GM21526 (cell line): ENCODE measurements at regions not wholly inside any gene's neighbourhood (a gene's known extent, or its start where the extent isn't known, plus 50 kb on each side); places are given as distances from the start of the nearest gene placed in this dataset.

ENCODE experiments used
- ATAC-seq: cut with Tn5 transposase; IDR thresholded peaks from one replicate; pipeline ENCODE4 v1.9.1; 2021; ENCODE audit warnings: moderate library complexity; ENCODE audit not compliant: unreplicated experiment, low FRiP score

GRCh38 chr6:19478273-19478672 lies 358.9 kb upstream of the ID4 start:
- no peak for ATAC-seq

- ATAC-seq, result no peak
Observed at GRCh38 chr6:19478992-19479391, 358.2 kb upstream of the ID4 start.

DNA sequence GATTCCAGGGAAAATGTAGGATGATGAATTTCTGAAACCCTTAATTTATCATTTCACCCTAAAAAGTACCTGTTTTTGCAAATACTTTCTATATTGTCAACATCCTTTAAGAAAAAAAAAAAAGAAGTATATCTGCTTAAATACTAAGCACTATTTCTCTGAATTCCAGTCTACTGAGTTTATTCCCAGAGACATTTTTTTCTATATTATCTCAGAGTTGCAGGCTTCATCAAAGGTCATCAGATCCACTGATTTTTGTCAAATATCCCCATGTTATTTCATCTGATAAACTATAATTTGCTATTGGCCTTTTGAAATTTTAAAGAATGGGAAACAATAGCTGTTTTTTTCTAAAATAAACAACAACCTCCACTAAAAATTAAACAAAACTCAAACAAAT lies 357.6 kb upstream of the ID4 start:
- ATAC-seq, result no peak

DNA sequence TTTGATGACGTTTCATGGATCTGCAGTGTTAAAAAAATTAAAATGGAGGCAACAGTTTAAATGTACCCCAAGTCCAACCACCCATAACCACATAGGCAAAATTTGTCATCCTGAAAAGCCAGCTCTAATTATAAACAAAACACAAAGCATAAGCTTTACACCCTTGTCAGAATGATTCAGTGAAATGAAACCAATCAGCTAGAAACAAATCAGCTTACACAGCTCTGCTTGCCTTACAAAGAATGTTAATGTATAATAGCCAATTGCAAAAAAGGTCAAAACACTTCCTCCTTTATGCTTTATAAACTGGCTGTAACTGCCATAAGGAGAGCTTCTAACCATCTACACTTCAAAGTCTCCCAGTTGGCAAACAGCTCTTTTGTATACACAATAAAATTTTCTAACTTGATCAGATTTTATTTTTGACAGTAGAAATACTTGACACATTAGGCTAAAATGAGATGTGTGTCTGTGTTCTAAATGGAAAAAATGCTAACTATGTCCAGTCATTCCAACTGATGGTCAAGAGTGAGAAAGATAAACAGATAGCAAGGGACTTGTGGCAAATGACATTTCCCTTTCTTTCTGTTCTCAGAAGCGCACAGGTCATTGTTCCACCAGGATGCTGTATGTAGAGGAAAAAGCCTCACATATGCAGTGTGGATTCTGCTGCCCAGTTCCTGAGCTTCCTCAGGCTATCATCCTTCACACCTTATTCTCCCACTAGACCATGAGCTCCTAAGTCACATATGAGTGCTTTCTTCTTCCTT lies 344.3 kb upstream of the ID4 start:
- no peak for ATAC-seq

DNA sequence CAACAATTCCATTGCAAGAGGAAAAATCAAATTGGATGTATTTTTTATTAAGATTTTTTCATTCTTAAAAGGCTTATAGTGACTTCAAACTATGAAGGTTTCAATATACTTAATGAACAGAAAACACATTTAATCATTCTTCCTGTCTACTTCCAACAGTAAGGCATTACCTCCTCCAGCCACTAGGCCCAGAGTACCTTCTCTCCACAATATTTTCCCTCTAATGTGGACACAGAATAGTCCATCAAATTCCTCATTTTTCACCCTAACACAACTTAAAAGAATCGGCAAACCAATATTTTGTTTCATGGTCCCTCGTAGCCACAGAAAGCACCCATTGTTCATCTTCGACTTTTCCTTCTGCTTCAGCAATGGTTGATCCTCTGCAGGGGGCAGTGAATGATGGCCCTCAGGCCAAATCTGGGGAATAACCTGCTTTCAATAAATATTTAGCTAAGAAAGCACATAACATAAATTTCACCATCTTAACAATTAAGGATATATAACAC lies 335.4 kb upstream of the ID4 start:
- ATAC-seq, result no peak

DNA sequence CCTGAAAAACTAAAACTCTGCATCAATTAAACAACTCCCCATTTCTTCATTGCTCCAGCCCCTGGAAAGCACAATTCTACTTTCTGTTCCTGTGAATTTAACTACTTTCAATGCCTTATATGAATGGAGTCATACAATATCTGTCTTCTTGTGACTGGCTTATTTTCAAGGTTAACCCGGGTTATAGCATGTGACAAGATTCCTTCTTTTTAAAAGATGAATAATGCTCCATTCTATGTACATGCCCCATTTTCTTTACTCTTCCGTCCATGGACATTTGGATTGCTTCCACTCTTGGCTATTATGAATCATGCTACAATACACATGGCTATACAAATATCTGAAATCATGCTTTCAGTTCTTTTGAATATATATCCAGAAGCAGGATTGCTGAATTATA lies 334.9 kb upstream of the ID4 start:
- no peak for ATAC-seq

DNA sequence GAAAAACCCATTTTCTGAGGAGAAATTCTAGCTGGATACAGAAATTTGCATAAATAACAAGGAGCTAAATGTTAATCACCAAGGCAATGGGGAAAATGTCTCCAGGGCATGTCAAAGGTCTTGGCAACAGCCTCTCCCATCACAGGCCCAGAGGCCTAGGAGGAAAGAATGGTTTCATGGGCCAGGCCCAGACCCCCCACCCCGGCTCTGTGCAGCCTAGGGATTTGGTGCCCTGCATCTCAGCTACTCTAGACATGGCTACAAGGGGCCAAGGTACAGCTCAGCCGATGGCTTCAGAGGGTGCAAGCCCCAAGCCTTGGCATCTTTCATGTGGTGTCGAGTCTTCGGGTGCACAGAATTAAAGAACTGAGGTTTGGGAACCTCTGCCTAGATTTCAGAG lies 321.2 kb upstream of the ID4 start:
- ATAC-seq, result no peak

- ATAC-seq, result no peak
Observed at GRCh38 chr6:19519941-19520340, 317.2 kb upstream of the ID4 start.

- ATAC-seq, result no peak
Observed at GRCh38 chr6:19524366-19525186, 312.6 kb upstream of the ID4 start.

DNA sequence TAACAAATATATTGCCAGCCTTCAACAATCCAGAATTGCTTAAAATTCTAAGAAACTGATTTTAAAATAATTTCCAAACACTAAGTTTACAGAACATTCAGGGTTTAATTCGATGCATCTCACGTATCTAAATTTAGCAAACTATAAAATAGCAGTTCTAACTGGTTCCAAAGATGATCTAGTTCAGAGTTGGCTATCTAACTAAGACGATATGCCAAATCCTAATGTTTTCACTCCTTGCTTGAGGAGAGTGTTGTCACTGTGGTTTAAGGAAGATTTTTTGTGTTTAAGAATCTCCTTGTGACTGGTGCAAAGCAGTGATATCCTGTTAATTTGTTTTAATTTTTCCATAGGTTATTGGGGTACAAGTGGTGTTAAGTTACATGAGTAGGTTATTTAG lies 311.5 kb upstream of the ID4 start:
- ATAC-seq, result no peak

DNA sequence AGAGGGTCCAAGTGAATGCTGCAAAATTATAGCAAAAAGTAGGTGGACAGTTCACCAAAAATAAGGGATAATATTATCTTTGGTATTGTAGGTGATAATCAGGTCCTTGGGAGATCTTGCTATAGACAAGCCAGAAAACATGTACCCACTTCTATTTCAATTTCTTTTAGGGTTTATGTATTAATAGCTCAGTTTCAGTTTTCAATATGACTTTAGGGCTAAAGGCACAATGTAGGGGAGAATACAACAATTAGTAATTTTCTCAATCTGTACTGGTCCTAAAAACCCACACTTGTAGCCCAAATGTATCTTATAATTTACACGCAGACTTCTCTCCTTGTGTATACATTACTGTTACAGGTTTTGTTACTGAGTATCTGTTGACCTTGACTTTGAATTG lies 307.0 kb upstream of the ID4 start:
- ATAC-seq, result no peak

GRCh38 chr6:19535351-19535750 lies 301.8 kb upstream of the ID4 start:
- ATAC-seq, result no peak

- no peak for ATAC-seq
Observed at GRCh38 chr6:19536838-19537237, 300.3 kb upstream of the ID4 start.

DNA sequence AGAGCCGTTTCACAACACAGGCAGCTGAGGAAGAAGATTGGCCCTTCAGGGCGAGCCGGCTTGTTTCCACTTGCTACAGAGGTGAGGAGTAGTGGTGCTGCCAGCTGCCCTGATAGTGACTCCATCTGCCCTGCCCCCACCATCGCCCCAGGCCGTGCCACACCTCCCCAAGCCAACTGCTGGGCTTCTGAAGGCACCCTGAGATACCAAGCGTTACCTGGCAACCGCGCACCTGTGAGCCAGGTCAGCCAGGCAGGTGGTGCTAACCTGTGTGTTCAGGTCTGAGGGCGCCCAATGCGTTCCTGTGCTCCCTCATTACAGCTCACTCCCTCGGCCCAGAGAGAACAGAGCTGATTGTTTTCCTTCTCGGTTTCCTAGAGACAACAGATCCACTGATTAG lies 299.1 kb upstream of the ID4 start:
- ATAC-seq, result no peak

GRCh38 chr6:19547507-19547906 lies 289.7 kb upstream of the ID4 start:
- ATAC-seq, result no peak

GRCh38 chr6:19549109-19549508 lies 288.1 kb upstream of the ID4 start:
- no peak for ATAC-seq

DNA sequence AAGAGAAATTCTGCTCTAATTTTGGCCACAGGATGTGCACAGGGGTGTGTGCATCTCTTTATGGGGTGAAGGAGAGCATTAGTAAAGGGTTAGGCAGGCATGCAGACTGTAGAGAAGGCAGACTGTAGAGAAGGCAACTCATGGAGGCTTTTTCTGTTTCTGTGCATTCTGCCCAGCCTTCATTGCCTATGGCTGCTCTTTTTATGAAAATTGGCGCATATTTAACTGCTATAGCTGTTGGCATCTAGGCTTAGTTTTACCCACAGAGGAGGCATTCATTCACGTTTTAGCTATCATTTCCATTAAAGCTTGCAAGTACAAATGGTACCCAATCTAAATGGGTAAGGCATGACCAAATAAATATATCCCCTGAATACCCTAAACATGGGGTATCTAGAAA lies 286.8 kb upstream of the ID4 start:
- ATAC-seq, result no peak

- no peak for ATAC-seq
Observed at GRCh38 chr6:19551611-19552010, 285.6 kb upstream of the ID4 start.

DNA sequence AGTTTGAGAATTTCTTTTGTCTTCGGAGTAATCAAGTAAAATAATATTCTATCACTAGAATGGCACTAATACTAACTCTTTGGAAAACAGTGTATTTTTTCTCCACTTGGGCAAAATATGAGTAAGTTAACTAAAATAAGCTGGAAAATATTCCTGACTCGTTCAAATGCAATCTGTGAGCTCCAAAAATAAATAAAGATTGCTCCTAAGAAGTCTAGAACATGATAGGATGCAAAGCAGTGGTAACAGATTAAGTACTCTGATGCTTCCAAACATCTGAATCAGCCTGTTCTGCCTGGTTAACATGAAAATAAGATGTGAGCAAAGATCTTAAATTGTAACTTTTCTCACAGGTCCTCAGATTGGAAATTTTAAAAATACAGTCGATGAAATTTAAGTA lies 285.1 kb upstream of the ID4 start:
- ATAC-seq, result no peak

GRCh38 chr6:19552588-19552987 lies 284.6 kb upstream of the ID4 start:
- ATAC-seq, result no peak

DNA sequence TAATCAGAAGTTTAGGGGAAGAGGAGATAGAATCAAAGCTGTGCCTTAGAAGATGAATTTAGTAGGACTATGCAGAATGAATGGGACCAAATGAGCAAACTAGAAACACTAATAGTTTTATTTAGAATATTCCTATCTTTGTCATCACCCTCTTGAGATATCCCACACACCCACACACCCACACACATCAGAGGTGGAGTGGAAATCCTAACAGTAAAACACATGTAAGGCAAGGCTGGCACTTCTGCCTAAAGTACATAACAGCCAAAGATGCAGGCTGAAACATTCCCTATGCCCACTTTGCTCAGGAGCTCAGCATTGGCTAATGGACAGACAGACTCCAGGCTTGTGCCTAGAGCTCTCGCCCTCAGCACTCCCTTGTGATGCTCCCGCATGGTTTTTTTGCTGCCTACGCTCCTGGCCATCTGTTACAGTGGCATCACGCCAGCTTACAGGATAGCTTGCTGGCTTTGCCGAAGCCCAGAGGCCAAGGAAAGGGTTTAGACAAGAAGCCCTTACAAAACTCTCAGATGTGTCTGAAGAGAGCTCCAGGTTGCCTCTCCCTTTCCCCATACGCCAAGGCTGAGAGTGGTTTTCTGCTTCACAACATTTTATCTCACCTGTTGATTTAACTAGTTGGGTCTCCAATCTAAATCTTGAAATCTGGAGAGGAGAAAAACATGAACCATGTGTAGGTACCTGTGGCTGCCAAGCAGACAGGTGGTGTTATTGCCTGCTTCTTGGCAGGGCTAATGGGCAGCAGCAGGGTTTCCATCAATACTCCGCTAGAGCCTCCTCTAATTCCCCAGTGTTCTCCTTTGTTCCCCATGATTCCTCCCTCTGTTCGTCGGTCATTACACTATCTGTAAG lies 282.6 kb upstream of the ID4 start:
- no peak for ATAC-seq
